Epithelial cell of esophagus (primary cell): ENCODE measurements at regions not wholly inside any gene's neighbourhood (a gene's known extent, or its start where the extent isn't known, plus 50 kb on each side); places are given as distances from the start of the nearest gene placed in this dataset.
"Not testable (repeated sequence)": the region's sequence is repeated elsewhere in the genome, so short reads cannot be mapped to it uniquely, and the experiment has no call there.

Source experiments
- DNase-seq: peaks from one replicate; pipeline ENCODE4 v3.0.0; 2010; ENCODE audit warnings: low read depth
- H3K4me3 ChIP-seq: 2 replicates; pipeline ENCODE4 v1.5.1; 2011; ENCODE audit warnings: mild to moderate bottlenecking, low read length, control low read depth
- TF ChIP-seq, protein P1 (sequence below): IDR thresholded peaks from 2 replicates; pipeline ENCODE4 v1.5.1; 2011; ENCODE audit warnings: low read depth, mild to moderate bottlenecking, low read length, control low read depth, inconsistent platforms; ENCODE audit not compliant: insufficient read depth; ENCODE audit errors: missing control alignments

DNA sequence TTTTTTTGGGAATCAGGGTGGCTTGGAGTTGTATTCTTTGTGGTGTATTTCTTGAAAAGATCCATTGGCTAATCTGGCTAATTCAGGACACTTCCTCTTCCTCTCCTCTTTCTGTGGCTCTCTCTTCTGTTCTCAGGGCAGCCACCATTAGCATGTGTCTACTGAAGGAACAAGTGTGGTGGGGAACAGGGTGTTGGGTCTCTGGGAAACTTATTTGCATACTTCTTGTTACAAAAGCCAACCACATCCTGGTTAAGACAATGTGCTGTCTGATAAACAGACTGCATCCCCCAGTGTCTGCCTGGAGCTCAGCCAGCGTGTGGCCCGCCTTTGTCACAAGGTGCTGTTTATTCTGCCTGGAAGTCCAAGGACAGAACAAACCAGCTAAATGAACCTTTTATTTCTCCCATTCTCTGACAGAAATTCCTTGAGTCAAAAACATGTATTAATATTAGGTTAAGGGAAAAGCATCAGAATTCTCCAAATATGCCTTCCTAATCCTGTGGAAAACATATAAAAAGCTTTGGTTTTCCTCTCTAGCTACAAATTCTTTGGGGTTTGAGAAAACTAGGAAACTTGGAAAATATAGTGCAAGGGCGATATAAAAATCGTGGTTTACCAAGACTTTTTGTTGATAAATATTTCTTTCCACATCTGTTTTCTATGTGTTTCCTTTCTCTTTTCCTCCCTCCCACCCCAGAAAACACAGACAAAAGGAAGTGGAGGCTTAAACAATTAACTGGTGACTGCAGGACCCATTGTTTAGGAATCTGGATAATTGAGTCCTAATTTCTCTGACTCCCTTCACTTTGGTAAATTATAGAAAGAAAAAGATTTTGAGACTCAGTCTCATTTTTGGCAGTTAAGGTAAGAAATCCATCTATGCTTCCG is 203.6 kb downstream of the SPRY1 start:
- TF ChIP-seq, protein P1, sequence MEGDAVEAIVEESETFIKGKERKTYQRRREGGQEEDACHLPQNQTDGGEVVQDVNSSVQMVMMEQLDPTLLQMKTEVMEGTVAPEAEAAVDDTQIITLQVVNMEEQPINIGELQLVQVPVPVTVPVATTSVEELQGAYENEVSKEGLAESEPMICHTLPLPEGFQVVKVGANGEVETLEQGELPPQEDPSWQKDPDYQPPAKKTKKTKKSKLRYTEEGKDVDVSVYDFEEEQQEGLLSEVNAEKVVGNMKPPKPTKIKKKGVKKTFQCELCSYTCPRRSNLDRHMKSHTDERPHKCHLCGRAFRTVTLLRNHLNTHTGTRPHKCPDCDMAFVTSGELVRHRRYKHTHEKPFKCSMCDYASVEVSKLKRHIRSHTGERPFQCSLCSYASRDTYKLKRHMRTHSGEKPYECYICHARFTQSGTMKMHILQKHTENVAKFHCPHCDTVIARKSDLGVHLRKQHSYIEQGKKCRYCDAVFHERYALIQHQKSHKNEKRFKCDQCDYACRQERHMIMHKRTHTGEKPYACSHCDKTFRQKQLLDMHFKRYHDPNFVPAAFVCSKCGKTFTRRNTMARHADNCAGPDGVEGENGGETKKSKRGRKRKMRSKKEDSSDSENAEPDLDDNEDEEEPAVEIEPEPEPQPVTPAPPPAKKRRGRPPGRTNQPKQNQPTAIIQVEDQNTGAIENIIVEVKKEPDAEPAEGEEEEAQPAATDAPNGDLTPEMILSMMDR = no peak
- H3K4me3 ChIP-seq = no peak overlapping the region
- peak; percentile 23 for DNase-seq

GRCh38 chr4:123600987-123601904 is 204.7 kb downstream of the SPRY1 start:
- TF ChIP-seq, protein P1 = no peak
- DNase-seq = no peak

GRCh38 chr4:123602007-123602406 is 205.4 kb downstream of the SPRY1 start:
- H3K4me3 ChIP-seq = no peak overlapping the region
- DNase-seq = no peak
- TF ChIP-seq, protein P1 = no peak

More at GRCh38 chr4:123600987-123601904, 204.7 kb downstream of the SPRY1 start:
- H3K4me3 ChIP-seq = no peak overlapping the region

- DNase-seq = peak; percentile 88
- H3K4me3 ChIP-seq = no peak overlapping the region
- TF ChIP-seq, protein P1 = no peak
These were observed 206.6 kb downstream of the SPRY1 start for GRCh38 chr4:123603165-123603564.

- H3K4me3 ChIP-seq, DNase-seq: not testable (repeated sequence)
These were observed 209.2 kb downstream of the SPRY1 start for GRCh38 chr4:123605797-123606196.

- TF ChIP-seq, protein P1 = no peak
- H3K4me3 ChIP-seq = no peak overlapping the region
- no peak for DNase-seq
These were observed 209.7 kb downstream of the SPRY1 start for GRCh38 chr4:123606336-123606735.

DNA sequence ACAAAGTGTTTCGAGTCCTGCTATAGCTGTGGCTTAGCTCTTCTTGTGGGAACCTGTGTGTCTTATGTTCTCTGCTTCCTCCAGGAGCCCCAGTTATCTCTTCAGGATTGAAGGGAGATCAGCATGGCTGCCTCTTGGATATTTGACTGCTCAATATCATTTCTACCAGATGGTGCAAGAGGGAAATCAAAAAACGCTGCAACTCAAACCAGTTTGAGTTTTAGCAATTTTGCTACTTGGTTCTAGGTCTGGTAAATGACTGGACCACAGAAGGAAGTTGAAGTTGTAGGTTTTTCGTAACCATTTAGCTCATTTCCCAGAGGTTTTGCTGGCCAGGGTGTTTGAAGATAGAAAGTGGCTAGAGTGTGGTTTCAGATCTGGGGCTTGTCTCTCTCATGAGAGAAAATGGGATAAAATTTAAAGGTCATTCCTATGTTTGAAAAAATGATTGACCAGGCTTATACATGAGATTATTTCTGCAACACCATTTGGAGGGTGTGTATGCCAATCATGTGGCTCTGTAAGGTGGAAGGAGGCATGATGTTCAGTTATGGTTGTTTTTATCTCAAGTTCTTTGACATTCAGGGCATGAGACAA is 210.4 kb downstream of the SPRY1 start:
- no peak for DNase-seq
- TF ChIP-seq, protein P1 = no peak
- no peak overlapping the region for H3K4me3 ChIP-seq
